CD4-positive, alpha-beta T cell (primary cell): ENCODE measurements at regions not wholly inside any gene's neighbourhood (a gene's known extent, or its start where the extent isn't known, plus 50 kb on each side); places are given as distances from the start of the nearest gene placed in this dataset.

Experiments
- ATAC-seq: fragments of 200-7000 bp; cut with Tn5 transposase; one replicate; pipeline ENCODE4 v1.10.0; 2022; ENCODE audit warnings: mild to moderate bottlenecking; ENCODE audit not compliant: poor library complexity
- CTCF ChIA-PET: fragments of 350-600 bp; sonication (Branson Sonifier 250); formaldehyde crosslinking; loops from one replicate; lab custom pipeline; 2021; ENCODE audit warnings: antibody characterized with exemption, inconsistent platforms; lab: Charles Lee
- POLR2A ChIA-PET: fragments of 350-600 bp; sonication (Branson Sonifier 250); formaldehyde crosslinking; loops from one replicate; lab custom pipeline; 2021; ENCODE audit warnings: antibody characterized with exemption, inconsistent platforms; lab: Charles Lee
- DNase-seq, 14 experiments: peaks; one replicate each; pipeline ENCODE4 v3.0.0-alpha.2; 2013 to 2020; ENCODE audit warnings: mixed read lengths in 2 of 14
- H3K27ac ChIP-seq, 2 donors: one replicate each; pipeline versions ENCODE4 v1.5.1 to v1.7.0; 2013; ENCODE audit warnings: low read length in 2 of 2, low read depth in 1 of 2, mild to moderate bottlenecking in 1 of 2
- H3K27me3 ChIP-seq, 2 experiments: 1 replicate in 1 of 2; 2 replicates in 1 of 2; pipeline versions ENCODE4 v1.6.1 to v1.7.0; 2013; ENCODE audit warnings: low read length in 2 of 2, control low read depth in 1 of 2, mild to moderate bottlenecking in 1 of 2, moderate library complexity in 1 of 2; ENCODE audit not compliant: insufficient read depth in 2 of 2, control insufficient read depth in 1 of 2
- H3K36me3 ChIP-seq: one replicate; pipeline ENCODE4 v1.6.1; 2013; ENCODE audit warnings: low read length, control low read depth; ENCODE audit not compliant: insufficient read depth
- H3K4me1 ChIP-seq: one replicate; pipeline ENCODE4 v1.6.1; 2013; ENCODE audit warnings: low read length, control low read depth; ENCODE audit not compliant: insufficient read depth
- H3K4me3 ChIP-seq: one replicate; pipeline ENCODE4 v1.5.1; 2013; ENCODE audit warnings: mild to moderate bottlenecking, low read length, moderate library complexity
- H3K9me3 ChIP-seq, 2 experiments: 1 replicate in 1 of 2; 2 replicates in 1 of 2; pipeline versions ENCODE4 v1.6.1 to v1.7.0; 2013; ENCODE audit warnings: low read length in 2 of 2, mild to moderate bottlenecking in 2 of 2, control low read depth in 1 of 2, moderate library complexity in 1 of 2; ENCODE audit not compliant: control insufficient read depth in 1 of 2, insufficient read depth in 1 of 2
- H3K27ac Mint-ChIP-seq: one replicate; pipeline ENCODE4 v1.8.0; 2020; ENCODE audit warnings: mixed read lengths
- H3K27me3 Mint-ChIP-seq: one replicate; pipeline ENCODE4 v1.8.0; 2021; ENCODE audit warnings: mixed read lengths
- H3K36me3 Mint-ChIP-seq: one replicate; pipeline ENCODE4 v1.8.0; 2021; ENCODE audit warnings: low read depth, mixed read lengths
- H3K4me1 Mint-ChIP-seq: one replicate; pipeline ENCODE4 v1.8.0; 2021; ENCODE audit warnings: low read depth, mixed read lengths
- H3K4me3 Mint-ChIP-seq: one replicate; pipeline ENCODE4 v1.8.0; 2020; ENCODE audit warnings: mild to moderate bottlenecking, mixed read lengths
- H3K9me3 Mint-ChIP-seq: one replicate; pipeline ENCODE4 v1.8.0; 2020; ENCODE audit warnings: mixed read lengths
- intact Hi-C, 2 experiments: fragments of 100-400 bp; cut with DNase I in 1 of 2; cut with micrococcal nuclease in 1 of 2; formaldehyde crosslinking; loops; one replicate each; pipeline versions ENCODE4 v1.15.1 to v1.9.0; 2023 to 2025; cut with DNase I, micrococcal nuclease
- TF ChIP-seq, protein P1 (sequence below): fragments of 200-600 bp; IDR thresholded peaks from one replicate; pipeline ENCODE4 v1.8.0; 2022; ENCODE audit warnings: antibody characterized with exemption, mild to moderate bottlenecking

DNA sequence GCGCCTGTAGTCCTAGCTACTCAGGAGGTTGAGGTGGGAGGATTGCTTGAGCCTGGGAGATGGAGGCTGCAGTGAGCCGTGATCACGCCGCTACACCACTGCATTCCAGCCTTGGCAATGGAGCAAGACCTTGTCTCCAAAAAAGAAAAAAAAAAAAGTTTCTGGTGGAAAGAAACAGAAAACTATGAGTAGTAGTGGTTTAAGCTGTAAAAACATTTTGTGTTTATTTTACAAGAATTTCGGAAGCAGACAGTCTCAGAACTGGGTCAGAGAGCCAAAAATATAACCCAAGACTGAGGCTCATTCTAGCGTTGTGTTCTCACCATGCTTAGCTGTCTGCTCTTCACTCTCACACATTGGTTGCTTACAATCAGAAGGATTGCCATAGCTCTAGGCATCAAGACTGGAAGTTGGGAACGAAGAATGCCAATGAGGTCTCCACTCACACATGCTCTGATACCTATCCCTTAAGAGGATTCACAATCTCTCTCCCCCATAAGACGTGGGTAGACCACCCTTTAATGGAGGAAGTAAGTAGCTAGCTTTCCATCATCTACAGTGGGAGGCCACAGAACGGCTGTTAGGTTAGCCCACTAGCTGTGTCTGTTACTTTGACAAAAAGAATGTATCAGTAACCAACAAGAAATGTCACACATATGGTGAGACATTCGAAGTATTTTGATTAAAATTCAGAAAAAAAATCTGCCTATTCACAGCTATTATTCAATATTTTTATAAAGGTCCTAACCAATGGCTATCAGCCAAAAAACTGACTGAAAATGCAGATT is 117.6 kb upstream of the RASSF8 start:
- no peaks in the 10 kb centered on the region for H3K9me3 Mint-ChIP-seq
- ChIA-PET POLR2A (no interaction called here), CTCF (no interaction called here)
- TF ChIP-seq, protein P1, sequence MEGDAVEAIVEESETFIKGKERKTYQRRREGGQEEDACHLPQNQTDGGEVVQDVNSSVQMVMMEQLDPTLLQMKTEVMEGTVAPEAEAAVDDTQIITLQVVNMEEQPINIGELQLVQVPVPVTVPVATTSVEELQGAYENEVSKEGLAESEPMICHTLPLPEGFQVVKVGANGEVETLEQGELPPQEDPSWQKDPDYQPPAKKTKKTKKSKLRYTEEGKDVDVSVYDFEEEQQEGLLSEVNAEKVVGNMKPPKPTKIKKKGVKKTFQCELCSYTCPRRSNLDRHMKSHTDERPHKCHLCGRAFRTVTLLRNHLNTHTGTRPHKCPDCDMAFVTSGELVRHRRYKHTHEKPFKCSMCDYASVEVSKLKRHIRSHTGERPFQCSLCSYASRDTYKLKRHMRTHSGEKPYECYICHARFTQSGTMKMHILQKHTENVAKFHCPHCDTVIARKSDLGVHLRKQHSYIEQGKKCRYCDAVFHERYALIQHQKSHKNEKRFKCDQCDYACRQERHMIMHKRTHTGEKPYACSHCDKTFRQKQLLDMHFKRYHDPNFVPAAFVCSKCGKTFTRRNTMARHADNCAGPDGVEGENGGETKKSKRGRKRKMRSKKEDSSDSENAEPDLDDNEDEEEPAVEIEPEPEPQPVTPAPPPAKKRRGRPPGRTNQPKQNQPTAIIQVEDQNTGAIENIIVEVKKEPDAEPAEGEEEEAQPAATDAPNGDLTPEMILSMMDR, result no peak
- H3K36me3 Mint-ChIP-seq, result no peaks in the 10 kb centered on the region
- no peak overlapping the region for H3K4me3 Mint-ChIP-seq
- no peaks in the 10 kb centered on the region for H3K27me3 Mint-ChIP-seq
- H3K27ac Mint-ChIP-seq, result no peak overlapping the region
- Histone ChIP-seq H3K4me1 (no peaks in the 10 kb centered on the region), H3K27me3 (no peaks in the 10 kb centered on the region), H3K27ac (no peak overlapping the region), H3K4me3 (no peak overlapping the region), H3K9me3 (no peaks in the 10 kb centered on the region), H3K36me3 (no peaks in the 10 kb centered on the region)
- intact Hi-C loops, result no loop called here
- DNase-seq (no peak), ATAC-seq (no peak)
- peaks cover 9% of the 10 kb centered on the region for H3K4me1 Mint-ChIP-seq

DNA sequence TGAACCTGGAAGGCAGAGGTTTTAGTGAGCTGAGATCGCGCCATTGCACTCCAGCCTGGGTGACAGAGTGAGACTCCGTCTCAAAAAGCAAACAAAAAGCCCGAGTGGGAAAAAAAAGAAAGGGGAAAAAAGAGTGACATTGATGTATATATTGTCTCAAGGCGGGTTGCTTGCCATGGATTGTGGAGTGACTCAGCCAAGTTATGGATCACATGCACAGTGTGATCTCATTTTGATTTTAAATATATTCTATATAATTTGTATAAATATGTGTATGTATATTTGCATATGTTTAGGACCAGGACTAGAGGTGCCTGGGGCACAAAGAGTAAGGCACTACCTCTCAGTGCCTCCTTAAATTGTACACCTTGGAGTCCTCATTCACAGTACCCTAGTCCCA is 116.2 kb upstream of the RASSF8 start:
- intact Hi-C loops, result no loop called here
- ATAC-seq, result no peak
- H3K4me1 ChIP-seq, result no peaks in the 10 kb centered on the region
- no peaks in the 10 kb centered on the region for H3K27me3 ChIP-seq
- no peaks in the 10 kb centered on the region for H3K9me3 ChIP-seq
- Mint-ChIP-seq H3K4me3 (no peak overlapping the region), H3K36me3 (no peaks in the 10 kb centered on the region), H3K9me3 (no peaks in the 10 kb centered on the region), H3K27ac (no peak overlapping the region), H3K4me1 (peaks cover 9% of the 10 kb centered on the region), H3K27me3 (no peaks in the 10 kb centered on the region)
- no peak for DNase-seq
- H3K36me3 ChIP-seq, result no peaks in the 10 kb centered on the region
- H3K27ac ChIP-seq, result no peak overlapping the region
- POLR2A ChIA-PET, result no interaction called here
- no peak overlapping the region for H3K4me3 ChIP-seq
- CTCF ChIA-PET, result no interaction called here
- TF ChIP-seq, protein P1, result no peak

DNA sequence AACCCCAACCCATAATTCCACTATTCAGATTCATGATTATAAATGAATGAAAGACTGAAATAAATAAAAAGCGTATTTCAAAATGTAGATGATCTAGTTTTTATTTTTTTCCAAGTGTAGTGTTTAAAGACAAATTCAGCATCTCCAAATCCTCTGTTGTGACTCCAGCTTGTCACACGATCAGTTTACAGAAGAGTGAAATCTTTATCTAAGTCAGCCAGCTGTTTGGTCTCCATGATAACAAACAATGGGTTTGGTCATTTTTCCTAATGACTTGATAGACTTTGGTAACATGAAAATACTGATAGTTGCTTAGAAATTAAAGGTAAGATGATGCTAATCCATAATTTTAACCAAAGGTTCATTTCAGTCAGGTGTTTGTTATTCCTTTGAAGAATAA is 114.5 kb upstream of the RASSF8 start:
- Histone ChIP-seq H3K27me3 (no peaks in the 10 kb centered on the region), H3K4me1 (no peaks in the 10 kb centered on the region), H3K36me3 (no peaks in the 10 kb centered on the region), H3K4me3 (no peak overlapping the region), H3K9me3 (no peaks in the 10 kb centered on the region), H3K27ac (no peak overlapping the region)
- no peaks in the 10 kb centered on the region for H3K36me3 Mint-ChIP-seq
- TF ChIP-seq, protein P1, result no peak
- DNase-seq (no peak), ATAC-seq (no peak)
- no peaks in the 10 kb centered on the region for H3K27me3 Mint-ChIP-seq
- no peak overlapping the region for H3K27ac Mint-ChIP-seq
- ChIA-PET POLR2A (interaction anchor here (1.0 kb wide), 1 partner anchor 593 kb away, joined by 3 read pairs; the partner anchor contains the start of gene KRAS), CTCF (no interaction called here)
- H3K9me3 Mint-ChIP-seq, result no peaks in the 10 kb centered on the region
- peaks cover 9% of the 10 kb centered on the region for H3K4me1 Mint-ChIP-seq
- H3K4me3 Mint-ChIP-seq, result no peak overlapping the region
- intact Hi-C loops, result no loop called here
